Bronchial epithelial cell (primary cell): ENCODE measurements at regions not wholly inside any gene's neighbourhood (a gene's known extent, or its start where the extent isn't known, plus 50 kb on each side); places are given as distances from the start of the nearest gene placed in this dataset.

Experiments
- DNase-seq: peaks from one replicate; pipeline ENCODE4 v3.0.0-alpha.2; 2010; ENCODE audit warnings: low read depth
- FAIRE-seq: peaks from 2 replicates; lab custom pipeline; 2011; peaks lifted over from hg19 to GRCh38; lab: Jason Lieb, UNC
- H3K27me3 ChIP-seq: 2 replicates; pipeline ENCODE4 v1.5.1; 2011; ENCODE audit warnings: low read length; ENCODE audit not compliant: control insufficient read depth, insufficient read depth
- H3K36me3 ChIP-seq: 2 replicates; pipeline ENCODE4 v1.5.1; 2011; ENCODE audit warnings: low read length; ENCODE audit not compliant: control insufficient read depth, insufficient read depth
- H3K4me3 ChIP-seq: 2 replicates; pipeline ENCODE4 v1.5.1; 2011; ENCODE audit warnings: mild to moderate bottlenecking, low read depth, low read length, control low read depth
- CTCF ChIP-seq: IDR thresholded peaks from 2 replicates; pipeline ENCODE4 v1.5.1; 2011; ENCODE audit warnings: mild to moderate bottlenecking, moderate library complexity, low read length, control low read depth, inconsistent platforms; ENCODE audit not compliant: insufficient read depth, severe bottlenecking

- no peak for TF ChIP-seq CTCF
- DNase-seq: no peak
- no peaks in the 10 kb centered on the region for H3K36me3 ChIP-seq
- H3K27me3 ChIP-seq: no peaks in the 10 kb centered on the region
- no peak overlapping the region for H3K4me3 ChIP-seq
- FAIRE-seq: no peak
Measured at GRCh38 chr6:91181416-91181815, 594.5 kb upstream of the MAP3K7 start.

- no peak for FAIRE-seq
- H3K36me3 ChIP-seq: no peaks in the 10 kb centered on the region
- TF ChIP-seq CTCF: no peak
- DNase-seq: no peak
- H3K27me3 ChIP-seq: no peaks in the 10 kb centered on the region
- H3K4me3 ChIP-seq: no peak overlapping the region
Measured at GRCh38 chr6:91173651-91174050, 586.8 kb upstream of the MAP3K7 start.

GRCh38 chr6:91173186-91173585, 586.3 kb upstream of the MAP3K7 start:
- no peak for TF ChIP-seq CTCF
- FAIRE-seq (no peak), DNase-seq (no peak)
- H3K36me3 ChIP-seq: no peaks in the 10 kb centered on the region
- H3K4me3 ChIP-seq: no peak overlapping the region
- H3K27me3 ChIP-seq: no peaks in the 10 kb centered on the region

- FAIRE-seq: peak; percentile 36
- no peak for TF ChIP-seq CTCF
- Histone ChIP-seq H3K27me3 (no peaks in the 10 kb centered on the region), H3K4me3 (no peak overlapping the region), H3K36me3 (no peaks in the 10 kb centered on the region)
- no peak for DNase-seq
Measured at GRCh38 chr6:91171754-91172462, 585.0 kb upstream of the MAP3K7 start.

GRCh38 chr6:91167846-91168245, 581.0 kb upstream of the MAP3K7 start:
- Histone ChIP-seq H3K36me3 (no peaks in the 10 kb centered on the region), H3K27me3 (no peaks in the 10 kb centered on the region), H3K4me3 (no peak overlapping the region)
- FAIRE-seq: no peak
- DNase-seq: peak; percentile 11
- peak; percentile 33 for TF ChIP-seq CTCF
